Lower leg skin (tissue), 4 donors: ENCODE measurements at regions not wholly inside any gene's neighbourhood (a gene's known extent, or its start where the extent isn't known, plus 50 kb on each side); places are given as distances from the start of the nearest gene placed in this dataset.
"Not testable (repeated sequence)": the region's sequence is repeated elsewhere in the genome, so short reads cannot be mapped to it uniquely, and the experiment has no call there.

ENCODE experiments used
- DNase-seq, 2 donors: peaks; one replicate each; pipeline ENCODE4 v3.0.0-alpha.2; 2019; ENCODE audit warnings: low spot score in 2 of 2
- H3K4me3 ChIP-seq: fragments of 200-600 bp; sonication (generic); 2 replicates; pipeline ENCODE4 v1.5.1; 2017; ENCODE audit warnings: mild to moderate bottlenecking, low read depth; ENCODE audit not compliant: poor library complexity, severe bottlenecking
- CTCF ChIP-seq, 3 donors: fragments of 450-650 bp; IDR thresholded peaks; one replicate each; pipeline ENCODE4 v1.5.1; 2016; ENCODE audit warnings: antibody characterized with exemption in 3 of 3, mild to moderate bottlenecking in 3 of 3, moderate library complexity in 2 of 3
- POLR2A ChIP-seq, 2 donors: fragments of 450-650 bp; IDR thresholded peaks; one replicate each; pipeline ENCODE4 v1.6.1; 2016 to 2017; ENCODE audit warnings: antibody characterized with exemption in 2 of 2, mild to moderate bottlenecking in 1 of 2, moderate library complexity in 1 of 2
- WGBS, 2 donors: methylation state at CpG; one replicate each; pipeline ENCODE4 v1.1.5; 2018; 5-methylcytosine and 5-hydroxymethylcytosine counted together
- intact Hi-C: fragments of 100-400 bp; cut with DNase I; formaldehyde crosslinking; loops from one replicate; pipeline ENCODE4 v1.15.0; 2023; ENCODE audit warnings: low total_unique reads

- intact Hi-C loops: no loop called here
- WGBS, 2 donors: 37 to 39% methylated on average over 4 of the region's 4 CpGs
Measured at GRCh38 chr2:84116143-84116542, 342.9 kb downstream of the SUCLG1 start.

GRCh38 chr2:84115173-84115857 is 343.8 kb downstream of the SUCLG1 start:
- intact Hi-C loops: no loop called here
- TF ChIP-seq POLR2A (IDR thresholded peaks at IDR 0.05) (no peak), CTCF (IDR thresholded peaks at IDR 0.05) (no peak)
- no peak for DNase-seq
- H3K4me3 ChIP-seq: no peak overlapping the region
- WGBS, 2 donors: 40 to 83% methylated on average over 2 of the region's 2 CpGs

More at GRCh38 chr2:84116143-84116542, 342.9 kb downstream of the SUCLG1 start:
- no peak overlapping the region for H3K4me3 ChIP-seq
- TF ChIP-seq POLR2A (IDR thresholded peaks at IDR 0.05): no peak
- no peak for TF ChIP-seq CTCF (IDR thresholded peaks at IDR 0.05)
- no peak for DNase-seq

- H3K4me3 ChIP-seq, DNase-seq, intact Hi-C loops: not testable (repeated sequence)
- 93 to 95% methylated on average over 15 of the region's 15 CpGs for WGBS, 2 donors
Measured at GRCh38 chr2:84103816-84104527, 355.1 kb downstream of the SUCLG1 start.

GRCh38 chr2:84102274-84102673 is 356.8 kb downstream of the SUCLG1 start:
- H3K4me3 ChIP-seq: no peak overlapping the region
- intact Hi-C loops: no loop called here
- no peak for DNase-seq
- 69 to 72% methylated on average over 2 of the region's 2 CpGs for WGBS, 2 donors
- TF ChIP-seq CTCF (IDR thresholded peaks at IDR 0.05) (no peak), POLR2A (IDR thresholded peaks at IDR 0.05) (no peak)

- TF ChIP-seq CTCF (IDR thresholded peaks at IDR 0.05) (no peak), POLR2A (IDR thresholded peaks at IDR 0.05) (no peak)
- intact Hi-C loops: no loop called here
- H3K4me3 ChIP-seq: no peak overlapping the region
- no peak for DNase-seq
Measured at GRCh38 chr2:84088656-84089055, 370.4 kb downstream of the SUCLG1 start.

GRCh38 chr2:84085562-84085961 is 373.5 kb downstream of the SUCLG1 start:
- TF ChIP-seq POLR2A (IDR thresholded peaks at IDR 0.05): no peak
- no peak for TF ChIP-seq CTCF (IDR thresholded peaks at IDR 0.05)
- intact Hi-C loops: no loop called here
- H3K4me3 ChIP-seq: no peak overlapping the region
- DNase-seq: no peak
